Liver (tissue), 8 donors: ENCODE measurements at regions not wholly inside any gene's neighbourhood (a gene's known extent, or its start where the extent isn't known, plus 50 kb on each side); places are given as distances from the start of the nearest gene placed in this dataset.

Experiments used
- DNase-seq: peaks from one replicate; pipeline ENCODE4 v3.0.0-alpha.2; 2017; ENCODE audit warnings: low spot score
- H3K27ac ChIP-seq, 2 donors: one replicate each; pipeline ENCODE4 v1.7.0; 2013; ENCODE audit warnings: inconsistent platforms in 2 of 2, low read length in 2 of 2, control low read depth in 1 of 2, low read depth in 1 of 2, mild to moderate bottlenecking in 1 of 2
- H3K27me3 ChIP-seq, 4 donors: one replicate each; pipeline versions ENCODE4 v1.6.1 to v1.7.0; 2013; ENCODE audit warnings: low read length in 3 of 4, inconsistent platforms in 1 of 4, mild to moderate bottlenecking in 1 of 4, moderate library complexity in 1 of 4; ENCODE audit not compliant: control insufficient read depth in 4 of 4, insufficient read depth in 4 of 4
- H3K36me3 ChIP-seq, 4 donors: one replicate each; pipeline versions ENCODE4 v1.6.1 to v1.7.0; 2013; ENCODE audit warnings: low read length in 3 of 4, mild to moderate bottlenecking in 3 of 4, low read depth in 1 of 4, moderate library complexity in 1 of 4; ENCODE audit not compliant: control insufficient read depth in 4 of 4, insufficient read depth in 3 of 4
- H3K4me1 ChIP-seq, 4 donors: one replicate each; pipeline versions ENCODE4 v1.6.1 to v1.7.0; 2013; ENCODE audit warnings: low read length in 3 of 4, mild to moderate bottlenecking in 3 of 4, moderate library complexity in 1 of 4; ENCODE audit not compliant: control insufficient read depth in 4 of 4, insufficient read depth in 4 of 4
- H3K4me3 ChIP-seq, 3 donors: one replicate each; pipeline versions ENCODE4 v1.6.1 to v1.7.0; 2013; ENCODE audit warnings: low read length in 3 of 3, control low read depth in 1 of 3, low read depth in 1 of 3, mild to moderate bottlenecking in 1 of 3
- H3K9ac ChIP-seq, 2 donors: one replicate each; pipeline ENCODE4 v1.7.0; 2013; ENCODE audit warnings: low read length in 2 of 2, mild to moderate bottlenecking in 2 of 2, moderate library complexity in 2 of 2, control low read depth in 1 of 2, low read depth in 1 of 2
- H3K9me3 ChIP-seq, 4 donors: one replicate each; pipeline versions ENCODE4 v1.6.1 to v1.7.0; 2013; ENCODE audit warnings: low read length in 3 of 4; ENCODE audit not compliant: control insufficient read depth in 4 of 4
- EGR1 ChIP-seq, 2 donors: IDR thresholded peaks; 2 replicates each; pipeline ENCODE4 v1.6.1; 2016 to 2018; ENCODE audit warnings: antibody characterized with exemption in 2 of 2, low read depth in 2 of 2
- FOXA1 ChIP-seq: IDR thresholded peaks from 2 replicates; pipeline ENCODE4 v1.6.1; 2016; ENCODE audit warnings: antibody characterized with exemption
- FOXA2 ChIP-seq: IDR thresholded peaks from 2 replicates; pipeline ENCODE4 v1.6.1; 2016; ENCODE audit warnings: antibody characterized with exemption
- GABPA ChIP-seq, 2 donors: IDR thresholded peaks in 1 of 2; conservative IDR thresholded peaks in 1 of 2; 2 replicates each; pipeline ENCODE4 v1.6.1; 2016; ENCODE audit warnings: antibody characterized with exemption in 2 of 2, mild to moderate bottlenecking in 1 of 2, moderate library complexity in 1 of 2
- HNF4A ChIP-seq, 2 donors: conservative IDR thresholded peaks; 2 replicates each; pipeline ENCODE4 v1.6.1; 2016; ENCODE audit warnings: antibody characterized with exemption in 2 of 2, mild to moderate bottlenecking in 2 of 2
- HNF4G ChIP-seq: IDR thresholded peaks from 2 replicates; pipeline ENCODE4 v1.6.1; 2016; ENCODE audit warnings: antibody characterized with exemption
- JUND ChIP-seq, 2 donors: IDR thresholded peaks; 2 replicates each; pipeline ENCODE4 v1.6.1; 2016; ENCODE audit warnings: antibody characterized with exemption in 2 of 2
- NR2F2 ChIP-seq: IDR thresholded peaks from 2 replicates; pipeline ENCODE4 v1.6.1; 2016; ENCODE audit warnings: antibody characterized with exemption
- RAD21 ChIP-seq, 2 donors: IDR thresholded peaks; 2 replicates each; pipeline ENCODE4 v1.6.1; 2016; ENCODE audit warnings: antibody characterized with exemption in 2 of 2, mild to moderate bottlenecking in 2 of 2
- RXRA ChIP-seq, 2 donors: IDR thresholded peaks; 2 replicates each; pipeline ENCODE4 v1.6.1; 2017 to 2018; ENCODE audit warnings: antibody characterized with exemption in 2 of 2, mild to moderate bottlenecking in 1 of 2
- SP1 ChIP-seq: IDR thresholded peaks from 2 replicates; pipeline ENCODE4 v1.6.1; 2018; ENCODE audit warnings: antibody characterized with exemption, mild to moderate bottlenecking
- TAF1 ChIP-seq: conservative IDR thresholded peaks from 2 replicates; pipeline ENCODE4 v1.6.1; 2016; ENCODE audit warnings: antibody characterized with exemption, mild to moderate bottlenecking
- YY1 ChIP-seq: IDR thresholded peaks from 2 replicates; pipeline ENCODE4 v1.6.1; 2016; ENCODE audit warnings: antibody characterized with exemption, mild to moderate bottlenecking
- WGBS: extraction: QIAGEN DNeasy Blood & Tissue Kit; methylation state at CpG from one replicate; pipeline ENCODE4 v1.1.7; 2013; 5-methylcytosine and 5-hydroxymethylcytosine counted together
- TF ChIP-seq, protein P1 (sequence below): IDR thresholded peaks from 2 replicates; pipeline ENCODE4 v1.6.1; 2016; ENCODE audit warnings: antibody characterized with exemption
- TF ChIP-seq, protein P2 (sequence below): IDR thresholded peaks from 2 replicates; pipeline ENCODE4 v1.6.1; 2016; ENCODE audit warnings: antibody characterized with exemption
- TF ChIP-seq, protein P3 (sequence below): IDR thresholded peaks from 2 replicates; pipeline ENCODE4 v1.6.1; 2016; ENCODE audit warnings: antibody characterized with exemption, mild to moderate bottlenecking
- TF ChIP-seq, protein P4 (sequence below): fragments of 150-350 bp; IDR thresholded peaks from 2 replicates; pipeline ENCODE4 v1.5.1; 2017; ENCODE audit warnings: improper control_type of control experiment, low read depth, low read length; ENCODE audit not compliant: missing input control
- TF ChIP-seq, protein P5 (sequence below): IDR thresholded peaks from 2 replicates; pipeline ENCODE4 v1.6.1; 2016; ENCODE audit warnings: antibody characterized with exemption
- donor health status: healthy.
- donor health status: healthy.
- donor health status: healthy.
- donor health status: healthy.
- donor health status: healthy.

DNA sequence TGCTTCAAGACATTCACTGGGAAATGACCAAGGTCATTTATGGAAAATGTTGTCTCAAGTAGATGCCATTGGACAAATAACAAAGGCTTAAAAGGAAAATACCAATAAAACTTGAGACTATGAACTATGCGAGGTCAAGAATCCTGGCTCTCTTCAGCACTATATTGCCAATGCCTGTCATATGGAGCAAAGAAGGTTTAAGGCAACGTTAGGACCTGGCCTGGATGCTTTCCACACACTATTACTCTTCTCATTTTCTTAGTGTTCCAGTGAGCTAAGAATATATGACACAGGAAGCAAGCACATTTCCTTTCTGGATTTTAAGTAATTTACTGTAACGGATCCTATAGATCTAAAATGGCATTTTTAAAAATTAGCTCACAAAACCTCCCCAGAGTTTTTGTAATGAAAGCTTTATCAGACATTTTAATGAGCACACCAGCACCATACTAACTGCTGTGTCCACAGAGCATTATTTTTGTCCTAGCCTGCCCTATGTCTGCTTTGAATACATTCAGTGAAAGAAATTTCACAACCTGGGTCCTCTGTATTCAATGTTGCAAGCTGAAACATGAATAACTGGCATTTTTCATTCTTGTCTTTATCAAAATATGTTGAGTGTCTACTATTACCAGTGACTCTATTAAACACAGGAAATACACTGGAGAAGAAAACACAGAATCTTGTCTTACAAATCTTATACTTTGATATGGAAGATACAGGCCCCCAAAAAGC lies 315.6 kb downstream of the CETN3 start:
- WGBS = 25% methylated on average over 3 of the region's 3 CpGs
- Histone ChIP-seq H3K36me3 (no peaks in the 10 kb centered on the region), H3K9me3 (no peaks in the 10 kb centered on the region), H3K4me1 (no peaks in the 10 kb centered on the region), H3K4me3 (no peak overlapping the region), H3K9ac (no peak overlapping the region), H3K27me3 (no peaks in the 10 kb centered on the region), H3K27ac (no peak overlapping the region)
- TF ChIP-seq, protein P1, sequence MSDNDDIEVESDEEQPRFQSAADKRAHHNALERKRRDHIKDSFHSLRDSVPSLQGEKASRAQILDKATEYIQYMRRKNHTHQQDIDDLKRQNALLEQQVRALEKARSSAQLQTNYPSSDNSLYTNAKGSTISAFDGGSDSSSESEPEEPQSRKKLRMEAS = no peak
- DNase-seq = no peak

DNA sequence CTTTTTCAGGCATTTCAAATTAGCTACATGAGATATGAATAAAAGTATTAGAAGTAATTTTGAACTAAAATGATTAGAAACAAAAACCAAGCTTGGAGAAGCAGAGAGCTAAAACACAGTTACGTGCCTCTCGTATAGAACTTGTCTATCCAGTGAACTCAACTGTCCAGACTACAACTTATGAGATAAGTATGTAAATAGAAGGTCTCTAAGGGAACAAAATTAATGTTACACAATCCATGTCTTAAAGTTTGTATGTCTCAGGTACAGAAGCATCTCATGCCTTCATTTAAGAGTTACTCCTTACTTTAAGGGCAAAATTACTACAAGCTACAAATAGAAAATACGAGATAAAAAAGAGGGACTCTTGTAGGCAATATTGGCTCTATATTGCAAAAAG lies 316.8 kb downstream of the CETN3 start:
- Histone ChIP-seq H3K27me3 (no peaks in the 10 kb centered on the region), H3K9me3 (no peaks in the 10 kb centered on the region), H3K4me3 (no peak overlapping the region), H3K9ac (no peak overlapping the region), H3K36me3 (no peaks in the 10 kb centered on the region), H3K27ac (no peak overlapping the region), H3K4me1 (no peaks in the 10 kb centered on the region)
- TF ChIP-seq TAF1 = no peak
- 62% methylated on average over 3 of the region's 3 CpGs for WGBS
- no peak for DNase-seq

DNA sequence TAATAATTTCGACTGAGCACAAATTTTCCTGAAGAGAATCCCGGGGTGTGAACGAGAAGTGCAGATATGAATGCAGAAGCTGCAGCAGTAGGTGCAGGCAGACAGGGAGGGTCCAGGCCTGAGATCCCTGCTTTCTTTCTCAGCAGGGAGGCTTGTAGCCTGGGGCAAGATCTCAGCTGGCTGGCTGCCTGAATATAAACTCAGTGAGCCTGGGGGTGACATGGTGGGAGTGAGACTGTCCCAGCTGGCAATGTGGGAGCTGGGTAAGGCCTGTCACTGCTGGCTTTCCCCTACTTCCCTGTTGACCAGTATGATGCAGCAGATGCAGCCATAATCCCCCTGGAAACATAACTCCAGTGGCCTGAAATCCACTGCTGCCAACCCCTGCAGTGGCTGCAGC lies 325.2 kb downstream of the CETN3 start:
- Histone ChIP-seq H3K27me3 (no peaks in the 10 kb centered on the region), H3K9me3 (peaks cover 0 to 2% (median 2%) of the 10 kb centered on the region in 4 donors), H3K27ac (no peak overlapping the region), H3K36me3 (no peaks in the 10 kb centered on the region), H3K9ac (no peak overlapping the region), H3K4me3 (no peak overlapping the region), H3K4me1 (no peaks in the 10 kb centered on the region)
- 87% methylated on average over 3 of the region's 3 CpGs for WGBS
- TF ChIP-seq, protein P2, sequence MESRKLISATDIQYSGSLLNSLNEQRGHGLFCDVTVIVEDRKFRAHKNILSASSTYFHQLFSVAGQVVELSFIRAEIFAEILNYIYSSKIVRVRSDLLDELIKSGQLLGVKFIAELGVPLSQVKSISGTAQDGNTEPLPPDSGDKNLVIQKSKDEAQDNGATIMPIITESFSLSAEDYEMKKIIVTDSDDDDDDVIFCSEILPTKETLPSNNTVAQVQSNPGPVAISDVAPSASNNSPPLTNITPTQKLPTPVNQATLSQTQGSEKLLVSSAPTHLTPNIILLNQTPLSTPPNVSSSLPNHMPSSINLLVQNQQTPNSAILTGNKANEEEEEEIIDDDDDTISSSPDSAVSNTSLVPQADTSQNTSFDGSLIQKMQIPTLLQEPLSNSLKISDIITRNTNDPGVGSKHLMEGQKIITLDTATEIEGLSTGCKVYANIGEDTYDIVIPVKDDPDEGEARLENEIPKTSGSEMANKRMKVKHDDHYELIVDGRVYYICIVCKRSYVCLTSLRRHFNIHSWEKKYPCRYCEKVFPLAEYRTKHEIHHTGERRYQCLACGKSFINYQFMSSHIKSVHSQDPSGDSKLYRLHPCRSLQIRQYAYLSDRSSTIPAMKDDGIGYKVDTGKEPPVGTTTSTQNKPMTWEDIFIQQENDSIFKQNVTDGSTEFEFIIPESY = no peak
- no peak for TF ChIP-seq HNF4G
- TF ChIP-seq JUND (IDR thresholded peaks at IDR 0.05) = no peak
- TF ChIP-seq FOXA2 = no peak
- TF ChIP-seq SP1 = no peak
- no peak for TF ChIP-seq NR2F2
- TF ChIP-seq GABPA (IDR thresholded peaks at IDR 0.05 in 1 of 2, conservative IDR thresholded peaks at IDR 0.05 in 1 of 2) = no peak
- TF ChIP-seq HNF4A (conservative IDR thresholded peaks at IDR 0.05) = no peak
- no peak for TF ChIP-seq RXRA (IDR thresholded peaks at IDR 0.05)
- no peak for TF ChIP-seq EGR1 (IDR thresholded peaks at IDR 0.05; ENCODE audit: low read depth in 2 of 2)
- TF ChIP-seq, protein P3, sequence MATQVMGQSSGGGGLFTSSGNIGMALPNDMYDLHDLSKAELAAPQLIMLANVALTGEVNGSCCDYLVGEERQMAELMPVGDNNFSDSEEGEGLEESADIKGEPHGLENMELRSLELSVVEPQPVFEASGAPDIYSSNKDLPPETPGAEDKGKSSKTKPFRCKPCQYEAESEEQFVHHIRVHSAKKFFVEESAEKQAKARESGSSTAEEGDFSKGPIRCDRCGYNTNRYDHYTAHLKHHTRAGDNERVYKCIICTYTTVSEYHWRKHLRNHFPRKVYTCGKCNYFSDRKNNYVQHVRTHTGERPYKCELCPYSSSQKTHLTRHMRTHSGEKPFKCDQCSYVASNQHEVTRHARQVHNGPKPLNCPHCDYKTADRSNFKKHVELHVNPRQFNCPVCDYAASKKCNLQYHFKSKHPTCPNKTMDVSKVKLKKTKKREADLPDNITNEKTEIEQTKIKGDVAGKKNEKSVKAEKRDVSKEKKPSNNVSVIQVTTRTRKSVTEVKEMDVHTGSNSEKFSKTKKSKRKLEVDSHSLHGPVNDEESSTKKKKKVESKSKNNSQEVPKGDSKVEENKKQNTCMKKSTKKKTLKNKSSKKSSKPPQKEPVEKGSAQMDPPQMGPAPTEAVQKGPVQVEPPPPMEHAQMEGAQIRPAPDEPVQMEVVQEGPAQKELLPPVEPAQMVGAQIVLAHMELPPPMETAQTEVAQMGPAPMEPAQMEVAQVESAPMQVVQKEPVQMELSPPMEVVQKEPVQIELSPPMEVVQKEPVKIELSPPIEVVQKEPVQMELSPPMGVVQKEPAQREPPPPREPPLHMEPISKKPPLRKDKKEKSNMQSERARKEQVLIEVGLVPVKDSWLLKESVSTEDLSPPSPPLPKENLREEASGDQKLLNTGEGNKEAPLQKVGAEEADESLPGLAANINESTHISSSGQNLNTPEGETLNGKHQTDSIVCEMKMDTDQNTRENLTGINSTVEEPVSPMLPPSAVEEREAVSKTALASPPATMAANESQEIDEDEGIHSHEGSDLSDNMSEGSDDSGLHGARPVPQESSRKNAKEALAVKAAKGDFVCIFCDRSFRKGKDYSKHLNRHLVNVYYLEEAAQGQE = no peak
- TF ChIP-seq TAF1 = no peak
- TF ChIP-seq, protein P4, sequence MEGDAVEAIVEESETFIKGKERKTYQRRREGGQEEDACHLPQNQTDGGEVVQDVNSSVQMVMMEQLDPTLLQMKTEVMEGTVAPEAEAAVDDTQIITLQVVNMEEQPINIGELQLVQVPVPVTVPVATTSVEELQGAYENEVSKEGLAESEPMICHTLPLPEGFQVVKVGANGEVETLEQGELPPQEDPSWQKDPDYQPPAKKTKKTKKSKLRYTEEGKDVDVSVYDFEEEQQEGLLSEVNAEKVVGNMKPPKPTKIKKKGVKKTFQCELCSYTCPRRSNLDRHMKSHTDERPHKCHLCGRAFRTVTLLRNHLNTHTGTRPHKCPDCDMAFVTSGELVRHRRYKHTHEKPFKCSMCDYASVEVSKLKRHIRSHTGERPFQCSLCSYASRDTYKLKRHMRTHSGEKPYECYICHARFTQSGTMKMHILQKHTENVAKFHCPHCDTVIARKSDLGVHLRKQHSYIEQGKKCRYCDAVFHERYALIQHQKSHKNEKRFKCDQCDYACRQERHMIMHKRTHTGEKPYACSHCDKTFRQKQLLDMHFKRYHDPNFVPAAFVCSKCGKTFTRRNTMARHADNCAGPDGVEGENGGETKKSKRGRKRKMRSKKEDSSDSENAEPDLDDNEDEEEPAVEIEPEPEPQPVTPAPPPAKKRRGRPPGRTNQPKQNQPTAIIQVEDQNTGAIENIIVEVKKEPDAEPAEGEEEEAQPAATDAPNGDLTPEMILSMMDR = no peak
- TF ChIP-seq, protein P5, sequence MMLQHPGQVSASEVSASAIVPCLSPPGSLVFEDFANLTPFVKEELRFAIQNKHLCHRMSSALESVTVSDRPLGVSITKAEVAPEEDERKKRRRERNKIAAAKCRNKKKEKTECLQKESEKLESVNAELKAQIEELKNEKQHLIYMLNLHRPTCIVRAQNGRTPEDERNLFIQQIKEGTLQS = no peak
- TF ChIP-seq YY1 = no peak
- no peak for TF ChIP-seq RAD21 (IDR thresholded peaks at IDR 0.05)
- TF ChIP-seq, protein P1 = no peak
- TF ChIP-seq FOXA1 = no peak
- DNase-seq = no peak
